DOHH2 (cell line): ENCODE measurements at regions not wholly inside any gene's neighbourhood (a gene's known extent, or its start where the extent isn't known, plus 50 kb on each side); places are given as distances from the start of the nearest gene placed in this dataset.

Experiments used
- EZH2phosphoT487 ChIP-seq: fragments of 200-600 bp; sonication (generic); IDR thresholded peaks from 2 replicates; pipeline ENCODE4 v1.6.1; 2017; ENCODE audit warnings: borderline replicate concordance, mild to moderate bottlenecking, antibody characterized with exemption, low read length, moderate library complexity, mixed read lengths
- TF ChIP-seq, protein P1 (sequence below): fragments of 200-600 bp; sonication (generic); IDR thresholded peaks from one replicate; pipeline ENCODE4 v1.5.1; 2014; ENCODE audit warnings: antibody characterized with exemption, mild to moderate bottlenecking, low read depth, low read length; ENCODE audit not compliant: poor library complexity, severe bottlenecking

DNA sequence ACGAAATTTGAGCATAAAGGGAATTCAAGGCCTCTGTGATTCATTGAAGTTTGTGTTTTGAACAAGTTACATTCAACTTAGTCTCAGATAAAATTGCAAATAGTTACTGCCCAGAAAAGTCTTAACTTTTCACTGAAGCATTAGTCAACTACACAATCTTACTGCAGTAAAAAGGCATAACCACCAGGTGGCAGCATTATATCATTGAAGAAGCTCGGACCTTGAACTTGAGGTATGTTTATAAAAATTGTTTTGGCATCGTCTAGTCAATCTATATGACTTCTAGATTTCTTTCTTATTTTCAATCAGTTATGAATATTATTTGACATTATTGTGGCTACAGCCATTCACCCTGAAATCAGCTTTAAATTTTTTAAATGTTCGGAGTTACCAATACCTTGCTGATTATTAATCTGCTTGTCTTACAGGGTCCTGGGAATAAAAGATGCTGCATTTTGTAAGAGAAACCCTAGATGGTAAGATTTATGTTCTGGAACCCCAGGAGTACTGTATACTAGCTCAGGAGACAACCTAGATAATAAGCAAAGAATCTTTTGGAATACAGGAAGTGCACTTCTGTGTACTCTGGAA, 83.9 kb upstream of the GRAMD2B start:
- TF ChIP-seq, protein P1, sequence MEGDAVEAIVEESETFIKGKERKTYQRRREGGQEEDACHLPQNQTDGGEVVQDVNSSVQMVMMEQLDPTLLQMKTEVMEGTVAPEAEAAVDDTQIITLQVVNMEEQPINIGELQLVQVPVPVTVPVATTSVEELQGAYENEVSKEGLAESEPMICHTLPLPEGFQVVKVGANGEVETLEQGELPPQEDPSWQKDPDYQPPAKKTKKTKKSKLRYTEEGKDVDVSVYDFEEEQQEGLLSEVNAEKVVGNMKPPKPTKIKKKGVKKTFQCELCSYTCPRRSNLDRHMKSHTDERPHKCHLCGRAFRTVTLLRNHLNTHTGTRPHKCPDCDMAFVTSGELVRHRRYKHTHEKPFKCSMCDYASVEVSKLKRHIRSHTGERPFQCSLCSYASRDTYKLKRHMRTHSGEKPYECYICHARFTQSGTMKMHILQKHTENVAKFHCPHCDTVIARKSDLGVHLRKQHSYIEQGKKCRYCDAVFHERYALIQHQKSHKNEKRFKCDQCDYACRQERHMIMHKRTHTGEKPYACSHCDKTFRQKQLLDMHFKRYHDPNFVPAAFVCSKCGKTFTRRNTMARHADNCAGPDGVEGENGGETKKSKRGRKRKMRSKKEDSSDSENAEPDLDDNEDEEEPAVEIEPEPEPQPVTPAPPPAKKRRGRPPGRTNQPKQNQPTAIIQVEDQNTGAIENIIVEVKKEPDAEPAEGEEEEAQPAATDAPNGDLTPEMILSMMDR, result peak; percentile 75
- TF ChIP-seq EZH2phosphoT487, result no peak
